ENCODE measurements at regions not wholly inside any gene's neighbourhood (a gene's known extent, or its start where the extent isn't known, plus 50 kb on each side); places are given as distances from the start of the nearest gene placed in this dataset.

DNA sequence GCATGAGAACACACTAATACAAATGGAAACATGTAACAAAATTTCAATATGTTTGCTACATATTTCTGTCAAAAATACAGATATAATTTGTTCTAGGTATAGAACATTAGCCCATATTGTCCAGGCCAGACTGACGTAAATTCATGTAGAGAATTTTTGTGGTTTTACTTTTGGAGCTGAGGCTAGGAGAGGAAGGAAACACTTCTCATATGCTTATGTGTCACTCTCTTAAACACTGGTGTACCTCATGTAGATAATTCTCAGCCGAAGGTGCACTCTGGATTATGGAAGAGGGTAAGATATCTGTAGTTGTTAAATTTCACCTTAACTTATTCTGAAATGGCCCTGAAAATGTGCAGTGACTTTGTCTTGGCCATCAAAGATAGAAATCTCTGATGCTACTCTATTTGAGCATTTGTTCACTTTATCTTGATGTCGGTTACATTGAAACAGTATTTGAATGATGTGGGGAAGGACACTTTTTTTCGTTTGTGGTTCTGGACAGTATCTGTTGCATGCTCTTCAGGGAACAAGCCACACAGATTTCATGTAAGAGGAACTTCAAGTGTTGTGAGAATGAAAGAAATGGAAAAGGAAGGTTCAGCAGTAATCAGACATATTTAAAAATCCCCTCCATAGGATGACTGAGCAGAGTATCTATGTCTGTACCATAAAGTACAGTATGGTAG is 202.7 kb downstream of the SPATA31D1 start:
- H3K9me3 Mint-ChIP-seq, result peaks cover 0 to 4% (median 1%) of the 10 kb centered on the region in 6 donors
- H3K27me3 Mint-ChIP-seq (ENCODE audit: low read depth in 3 of 3), result peaks cover 2 to 3% (median 3%) of the 10 kb centered on the region in 3 donors
- H3K4me1 Mint-ChIP-seq, result peaks cover 4 to 11% of the 10 kb centered on the region in 2 donors
- no peak overlapping the region for H3K4me3 Mint-ChIP-seq
- H3K27ac Mint-ChIP-seq, result no peak overlapping the region
- no peaks in the 10 kb centered on the region for H3K36me3 Mint-ChIP-seq
- no peak for DNase-seq

- H3K4me1 Mint-ChIP-seq, result peaks cover 4 to 11% of the 10 kb centered on the region in 2 donors
- H3K27ac Mint-ChIP-seq, result no peak overlapping the region
- no peak overlapping the region for H3K4me3 Mint-ChIP-seq
- DNase-seq, result no peak
- H3K36me3 Mint-ChIP-seq, result no peaks in the 10 kb centered on the region
- H3K9me3 Mint-ChIP-seq, result peaks cover 0 to 4% (median 1%) of the 10 kb centered on the region in 6 donors
- H3K27me3 Mint-ChIP-seq (ENCODE audit: low read depth in 3 of 3), result peaks cover under 1 to 3% (median 3%) of the 10 kb centered on the region in 3 donors
These were observed 203.6 kb downstream of the SPATA31D1 start for GRCh38 chr9:82192211-82192610.

DNA sequence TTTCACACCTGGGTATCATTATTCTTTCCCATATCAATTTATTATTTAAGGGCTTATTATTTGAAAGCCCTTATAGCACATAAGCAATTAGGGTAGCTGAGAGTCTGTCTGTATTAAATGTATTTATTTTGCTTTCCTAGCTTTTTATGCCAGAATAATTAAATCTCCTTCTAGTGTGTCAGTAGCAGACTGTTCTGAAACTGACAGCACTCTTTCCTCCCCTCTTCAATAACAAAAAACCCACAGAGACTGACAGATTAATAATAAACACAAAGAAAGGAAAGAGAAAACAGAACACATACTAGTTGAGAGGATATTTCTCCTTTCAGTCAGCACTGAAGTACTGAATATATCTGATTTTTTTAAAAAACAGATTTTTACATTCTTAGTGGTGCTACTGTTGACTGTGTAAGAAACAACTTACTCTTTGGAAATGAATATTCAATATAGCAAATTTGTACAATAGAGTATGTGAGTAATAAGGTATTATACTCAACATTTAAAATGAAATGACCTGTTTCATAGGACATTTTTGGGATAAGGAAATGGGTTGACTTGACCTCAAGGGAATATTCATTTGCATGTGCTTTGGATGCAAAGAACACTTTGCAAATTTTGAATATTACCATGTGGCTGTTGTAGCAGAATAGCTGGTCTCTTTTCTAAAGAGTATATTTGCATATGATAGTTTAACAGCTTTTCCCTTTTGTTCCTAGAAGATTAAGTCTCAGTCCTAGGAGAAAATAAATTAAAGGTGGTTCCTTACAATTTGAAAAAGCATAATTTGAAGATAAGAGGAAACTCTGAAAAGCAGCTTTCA is 208.3 kb downstream of the SPATA31D1 start:
- Mint-ChIP-seq H3K27me3 (ENCODE audit: low read depth in 3 of 3) (no peaks in the 10 kb centered on the region), H3K27ac (no peak overlapping the region), H3K4me1 (peaks cover 0 to 4% of the 10 kb centered on the region in 2 donors), H3K4me3 (no peak overlapping the region), H3K36me3 (no peaks in the 10 kb centered on the region), H3K9me3 (peaks cover 0 to 4% (median 1%) of the 10 kb centered on the region in 6 donors)
- DNase-seq, result no peak

DNA sequence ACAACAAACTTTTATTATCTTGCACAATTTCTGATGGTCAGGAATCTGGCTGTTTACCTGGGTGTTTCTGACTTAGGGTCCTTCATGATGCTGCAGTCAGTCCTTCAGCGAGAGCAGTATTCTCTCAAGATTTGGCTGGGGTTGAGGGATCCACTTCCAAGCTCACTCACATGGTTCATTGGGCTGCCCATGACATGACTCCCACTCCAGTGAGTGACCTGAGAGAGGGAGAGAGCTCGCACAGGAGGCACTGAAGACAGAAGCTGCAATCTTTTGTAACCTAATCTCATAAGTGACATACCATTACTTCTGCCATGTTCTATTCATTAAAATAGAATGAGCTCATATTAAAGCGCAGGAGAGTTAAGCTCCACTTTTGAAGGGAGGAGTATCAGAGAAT is 212.6 kb downstream of the SPATA31D1 start:
- Mint-ChIP-seq H3K4me1 (peaks cover 0 to 4% of the 10 kb centered on the region in 2 donors), H3K36me3 (no peaks in the 10 kb centered on the region), H3K27ac (no peak overlapping the region), H3K4me3 (no peak overlapping the region), H3K27me3 (ENCODE audit: low read depth in 3 of 3) (peaks cover 0 to 2% (median 0%) of the 10 kb centered on the region in 3 donors), H3K9me3 (peaks cover 0 to 7% (median 0%) of the 10 kb centered on the region in 6 donors)
- no peak for DNase-seq

DNA sequence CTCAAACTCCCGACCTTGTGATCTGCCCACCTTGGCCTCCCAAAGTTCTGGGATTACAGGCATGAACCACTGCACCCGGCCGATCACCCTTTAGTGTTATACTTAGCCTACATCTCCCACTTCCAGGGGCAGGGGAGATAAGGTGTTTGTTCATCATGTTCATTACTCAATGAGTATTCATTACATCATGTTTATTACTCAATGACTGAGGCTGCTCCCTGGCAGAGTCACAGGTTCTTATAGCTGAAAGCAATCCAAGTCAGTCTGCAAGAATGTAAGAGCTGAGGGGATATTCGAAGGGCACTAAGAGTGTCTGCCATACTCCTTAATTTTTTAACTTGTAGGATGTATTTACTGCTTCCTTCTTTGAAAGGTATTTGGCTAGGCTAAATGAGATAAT is 214.2 kb downstream of the SPATA31D1 start:
- no peak overlapping the region for H3K27ac Mint-ChIP-seq
- no peaks in the 10 kb centered on the region for H3K36me3 Mint-ChIP-seq

DNA sequence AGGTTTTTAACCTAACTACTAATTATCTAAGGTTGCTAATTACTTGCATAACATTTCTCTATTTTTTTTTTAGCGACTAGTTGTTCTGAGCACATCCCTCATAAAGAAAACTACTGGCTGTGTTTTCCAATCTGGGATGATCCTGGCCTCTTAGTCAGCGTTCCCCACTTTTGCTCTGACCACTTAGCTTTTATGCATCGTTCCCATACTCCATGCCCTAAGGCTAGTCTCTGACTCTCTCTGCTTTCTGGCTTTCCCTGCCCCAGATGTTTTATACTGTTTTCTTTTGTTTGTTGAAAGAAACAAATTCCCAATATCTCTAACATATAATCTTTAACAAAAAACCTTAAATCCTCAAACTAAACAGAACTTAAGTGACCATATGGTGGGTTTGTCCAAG is 217.9 kb downstream of the SPATA31D1 start:
- H3K27ac Mint-ChIP-seq, result no peak overlapping the region
- H3K36me3 Mint-ChIP-seq, result no peaks in the 10 kb centered on the region
- no peak for DNase-seq
- H3K9me3 Mint-ChIP-seq, result peaks cover 3 to 13% (median 7%) of the 10 kb centered on the region in 6 donors
- no peak overlapping the region for H3K4me3 Mint-ChIP-seq
- no peaks in the 10 kb centered on the region for H3K4me1 Mint-ChIP-seq
- peaks cover 0 to 2% (median 0%) of the 10 kb centered on the region in 3 donors for H3K27me3 Mint-ChIP-seq (ENCODE audit: low read depth in 3 of 3)

More for the DNA sequence above, 214.2 kb downstream of the SPATA31D1 start:
- no peak overlapping the region for H3K4me3 Mint-ChIP-seq
- H3K27me3 Mint-ChIP-seq (ENCODE audit: low read depth in 3 of 3), result peaks cover 0 to 2% (median 0%) of the 10 kb centered on the region in 3 donors
- DNase-seq, result no peak
- peaks cover 0 to 7% (median 0%) of the 10 kb centered on the region in 6 donors for H3K9me3 Mint-ChIP-seq
- H3K4me1 Mint-ChIP-seq, result peaks cover 0 to 4% of the 10 kb centered on the region in 2 donors

- Mint-ChIP-seq H3K27me3 (ENCODE audit: low read depth in 3 of 3) (peaks cover 0 to 2% (median 0%) of the 10 kb centered on the region in 3 donors), H3K4me1 (no peaks in the 10 kb centered on the region), H3K27ac (no peak overlapping the region)
These were observed 218.4 kb downstream of the SPATA31D1 start for GRCh38 chr9:82206946-82207345.

GRCh38 chr9:82208741-82209450 is 220.3 kb downstream of the SPATA31D1 start:
- no peaks in the 10 kb centered on the region for H3K36me3 Mint-ChIP-seq
- H3K9me3 Mint-ChIP-seq, result peaks cover 3 to 13% (median 7%) of the 10 kb centered on the region in 6 donors
- H3K4me3 Mint-ChIP-seq, result no peak overlapping the region
- no peak overlapping the region for H3K27ac Mint-ChIP-seq
- peaks cover 0 to 2% (median 0%) of the 10 kb centered on the region in 3 donors for H3K27me3 Mint-ChIP-seq (ENCODE audit: low read depth in 3 of 3)
- no peaks in the 10 kb centered on the region for H3K4me1 Mint-ChIP-seq
- no peak for DNase-seq

More at GRCh38 chr9:82206946-82207345, 218.4 kb downstream of the SPATA31D1 start:
- no peak for DNase-seq
- H3K9me3 Mint-ChIP-seq, result peaks cover 3 to 13% (median 7%) of the 10 kb centered on the region in 6 donors
- H3K4me3 Mint-ChIP-seq, result no peak overlapping the region
- H3K36me3 Mint-ChIP-seq, result no peaks in the 10 kb centered on the region

- no peak for DNase-seq
- no peak overlapping the region for H3K4me3 Mint-ChIP-seq
These were observed 221.4 kb downstream of the SPATA31D1 start for GRCh38 chr9:82209797-82210470.

DNA sequence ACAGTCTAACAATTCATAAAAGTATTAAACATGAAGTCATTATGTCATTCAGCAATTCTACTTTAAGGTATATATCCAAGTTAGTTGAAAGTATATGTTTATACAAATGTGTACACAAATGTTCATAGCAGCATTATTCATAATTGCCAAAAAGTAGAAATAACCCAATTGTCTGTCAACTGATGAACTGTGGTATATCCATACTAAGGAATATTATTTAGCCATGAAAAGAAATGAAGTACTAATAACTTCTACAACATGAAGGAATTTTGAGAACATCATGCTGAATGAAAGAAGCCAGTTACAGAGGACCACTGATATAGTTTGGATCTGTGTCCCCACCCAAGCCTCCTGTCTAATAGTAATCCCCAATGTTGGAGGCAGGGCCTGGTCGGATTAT is 224.3 kb downstream of the SPATA31D1 start:
- Mint-ChIP-seq H3K36me3 (peaks cover 0 to 4% (median 0%) of the 10 kb centered on the region in 3 donors), H3K4me1 (no peaks in the 10 kb centered on the region), H3K4me3 (no peak overlapping the region), H3K27me3 (ENCODE audit: low read depth in 3 of 3) (peaks cover 0 to 2% (median 0%) of the 10 kb centered on the region in 3 donors), H3K27ac (no peak overlapping the region), H3K9me3 (peaks cover 3 to 18% (median 7%) of the 10 kb centered on the region in 6 donors)
- no peak for DNase-seq

More at GRCh38 chr9:82209797-82210470, 221.4 kb downstream of the SPATA31D1 start:
- Mint-ChIP-seq H3K9me3 (peaks cover 3 to 13% (median 7%) of the 10 kb centered on the region in 6 donors), H3K36me3 (no peaks in the 10 kb centered on the region), H3K4me1 (no peaks in the 10 kb centered on the region), H3K27me3 (ENCODE audit: low read depth in 3 of 3) (no peaks in the 10 kb centered on the region), H3K27ac (no peak overlapping the region)

DNA sequence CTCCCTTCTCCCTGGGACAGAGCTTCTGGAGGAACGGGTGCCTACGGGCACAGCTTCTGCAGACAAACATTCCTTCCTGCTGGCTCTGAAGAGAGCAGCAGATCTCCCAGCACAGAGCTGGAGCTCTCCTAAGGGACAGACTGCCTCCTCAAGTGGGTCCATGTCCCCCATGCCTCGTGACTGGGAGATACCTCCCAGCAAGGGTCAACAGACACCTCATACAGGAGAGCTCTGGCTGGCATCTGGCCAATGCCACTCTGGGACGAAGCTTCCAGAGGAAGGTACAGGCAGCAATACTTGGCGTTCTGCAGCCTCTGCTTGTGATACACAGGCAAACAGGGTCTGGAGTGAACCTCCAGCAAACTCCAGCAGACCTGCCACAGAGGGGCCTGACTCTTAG is 227.9 kb downstream of the SPATA31D1 start:
- Mint-ChIP-seq H3K36me3 (peaks cover 0 to 4% (median 0%) of the 10 kb centered on the region in 3 donors), H3K4me1 (no peaks in the 10 kb centered on the region), H3K4me3 (no peak overlapping the region), H3K9me3 (peaks cover 0 to 11% (median under 1%) of the 10 kb centered on the region in 6 donors), H3K27ac (no peak overlapping the region), H3K27me3 (ENCODE audit: low read depth in 3 of 3) (peaks cover 0 to 2% (median 0%) of the 10 kb centered on the region in 3 donors)
- no peak for DNase-seq

DNA sequence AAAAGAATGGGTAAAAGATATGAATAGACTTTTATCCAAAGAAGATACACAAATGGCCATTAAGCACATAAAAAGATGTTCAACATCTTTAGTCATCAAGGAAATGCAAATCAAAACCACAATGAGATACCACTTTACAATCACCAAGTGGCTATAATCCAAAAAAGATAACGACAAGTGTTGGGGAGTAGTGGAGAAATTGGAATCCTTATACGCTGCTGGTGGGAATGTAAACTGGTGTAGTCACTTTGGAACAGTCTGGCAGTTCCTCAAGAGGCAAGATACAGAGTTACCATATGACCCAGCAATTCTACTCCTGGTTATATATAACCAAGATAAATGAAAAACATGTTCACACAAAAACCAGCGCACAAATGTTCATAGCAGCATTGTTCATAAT is 234.9 kb downstream of the SPATA31D1 start:
- Mint-ChIP-seq H3K27ac (no peak overlapping the region), H3K9me3 (peaks cover under 1 to 9% (median 6%) of the 10 kb centered on the region in 6 donors), H3K27me3 (ENCODE audit: low read depth in 3 of 3) (peaks cover 0 to 2% (median 0%) of the 10 kb centered on the region in 3 donors), H3K4me3 (no peak overlapping the region), H3K36me3 (no peaks in the 10 kb centered on the region), H3K4me1 (no peaks in the 10 kb centered on the region)
- DNase-seq, result no peak

GRCh38 chr9:82231411-82231810 is 242.8 kb downstream of the SPATA31D1 start:
- Mint-ChIP-seq H3K4me3 (no peak overlapping the region), H3K9me3 (peaks cover 13 to 56% (median 34%) of the 10 kb centered on the region in 6 donors), H3K4me1 (no peaks in the 10 kb centered on the region), H3K27ac (no peak overlapping the region), H3K36me3 (peaks cover 0 to 4% (median 4%) of the 10 kb centered on the region in 3 donors), H3K27me3 (ENCODE audit: low read depth in 3 of 3) (peaks cover 0 to under 1% (median 0%) of the 10 kb centered on the region in 3 donors)
- DNase-seq, result no peak

Measured in immature natural killer cell (primary cell).